ENCODE measurements at regions not wholly inside any gene's neighbourhood (a gene's known extent, or its start where the extent isn't known, plus 50 kb on each side); places are given as distances from the start of the nearest gene placed in this dataset.

- no peaks in the 10 kb centered on the region for H3K27me3 ChIP-seq
- H3K4me1 ChIP-seq: peaks cover 0 to 43% (median 6%) of the 10 kb centered on the region in 4 donors
- H3K9me3 ChIP-seq: peaks cover 0 to 7% (median 0%) of the 10 kb centered on the region in 4 donors
- WGBS, 2 donors: 93 to 95% methylated on average over 4 of the region's 4 CpGs
- H3K4me3 ChIP-seq: no peak overlapping the region
- peak overlapping the region in 1 of 4 donors; percentile 71 for H3K27ac ChIP-seq
- TF ChIP-seq CTCF (IDR thresholded peaks at IDR 0.05) (no peak), POLR2A (IDR thresholded peaks at IDR 0.05) (no peak), EP300 (IDR thresholded peaks at IDR 0.05) (no peak)
- H3K36me3 ChIP-seq: no peaks in the 10 kb centered on the region
- no peak for DNase-seq (ENCODE audit: low spot score in 2 of 2)
Observed at GRCh38 chr9:96159596-96159995, 142.4 kb downstream of the HSD17B3 start.

GRCh38 chr9:96158909-96159575, 142.9 kb downstream of the HSD17B3 start:
- H3K27me3 ChIP-seq: no peaks in the 10 kb centered on the region
- 50 to 52% methylated on average over 9 of the region's 9 CpGs for WGBS, 2 donors
- peaks cover 0 to 43% (median 6%) of the 10 kb centered on the region in 4 donors for H3K4me1 ChIP-seq
- peak in 1 of 2 donors; percentile 64 for DNase-seq (ENCODE audit: low spot score in 2 of 2)
- H3K27ac ChIP-seq: peak overlapping the region in 1 of 4 donors; percentile 71
- TF ChIP-seq POLR2A (IDR thresholded peaks at IDR 0.05) (no peak), CTCF (IDR thresholded peaks at IDR 0.05) (no peak), EP300 (IDR thresholded peaks at IDR 0.05) (peak in 1 of 2 donors; percentile 70)
- no peak overlapping the region for H3K4me3 ChIP-seq
- no peaks in the 10 kb centered on the region for H3K36me3 ChIP-seq
- peaks cover 0 to 7% (median 0%) of the 10 kb centered on the region in 4 donors for H3K9me3 ChIP-seq

- no peak for TF ChIP-seq POLR2A (IDR thresholded peaks at IDR 0.05)
- TF ChIP-seq EP300 (IDR thresholded peaks at IDR 0.05): no peak
- no peak for TF ChIP-seq CTCF (IDR thresholded peaks at IDR 0.05)
Observed at GRCh38 chr9:96158147-96158546, 143.8 kb downstream of the HSD17B3 start.

GRCh38 chr9:96157675-96158074, 144.3 kb downstream of the HSD17B3 start:
- H3K27me3 ChIP-seq: no peaks in the 10 kb centered on the region
- H3K4me3 ChIP-seq: no peak overlapping the region
- no peak for TF ChIP-seq CTCF (IDR thresholded peaks at IDR 0.05)
- peak overlapping the region in 1 of 4 donors; percentile 51 for H3K27ac ChIP-seq
- no peak for DNase-seq (ENCODE audit: low spot score in 2 of 2)
- H3K36me3 ChIP-seq: no peaks in the 10 kb centered on the region
- 0 to 33% methylated on average over 1 of the region's 1 CpG for WGBS, 2 donors
- peaks cover 0 to 38% (median 6%) of the 10 kb centered on the region in 4 donors for H3K4me1 ChIP-seq
- peaks cover 0 to 7% (median 0%) of the 10 kb centered on the region in 4 donors for H3K9me3 ChIP-seq

More at GRCh38 chr9:96158147-96158546, 143.8 kb downstream of the HSD17B3 start:
- Histone ChIP-seq H3K4me3 (no peak overlapping the region), H3K36me3 (no peaks in the 10 kb centered on the region), H3K27ac (peak overlapping the region in 1 of 4 donors; percentile 71), H3K9me3 (peaks cover 0 to 7% (median 0%) of the 10 kb centered on the region in 4 donors), H3K27me3 (no peaks in the 10 kb centered on the region), H3K4me1 (peaks cover 0 to 42% (median 6%) of the 10 kb centered on the region in 4 donors)
- DNase-seq (ENCODE audit: low spot score in 2 of 2): no peak
- WGBS, 2 donors: 91 to 100% methylated on average over 8 of the region's 8 CpGs

- WGBS, 2 donors: 69 to 70% methylated on average over 10 of the region's 10 CpGs
- TF ChIP-seq CTCF (IDR thresholded peaks at IDR 0.05): no peak
- peak in 1 of 2 donors; percentile 92 for TF ChIP-seq EP300 (IDR thresholded peaks at IDR 0.05)
- Histone ChIP-seq H3K9me3 (peaks cover 0 to 7% (median 0%) of the 10 kb centered on the region in 4 donors), H3K4me3 (no peak overlapping the region), H3K27ac (peak overlapping the region in 1 of 4 donors; percentile 51), H3K27me3 (no peaks in the 10 kb centered on the region), H3K36me3 (no peaks in the 10 kb centered on the region), H3K4me1 (peaks cover 0 to 37% (median 6%) of the 10 kb centered on the region in 4 donors)
- peak in 1 of 2 donors; percentile 46 for DNase-seq (ENCODE audit: low spot score in 2 of 2)
Observed at GRCh38 chr9:96156171-96156974, 145.6 kb downstream of the HSD17B3 start.

All from tibial nerve (tissue), 4 donors.